Nephron progenitor cell (in vitro differentiated cells): ENCODE measurements at regions not wholly inside any gene's neighbourhood (a gene's known extent, or its start where the extent isn't known, plus 50 kb on each side); places are given as distances from the start of the nearest gene placed in this dataset.
A peak's percentile ranks its signal among the peaks of the same experiment; 100 is the strongest.

Experiments
- DNase-seq: peaks from one replicate; pipeline ENCODE4 v3.0.0; 2021
- H3K27ac Mint-ChIP-seq: 2 replicates; pipeline ENCODE4 v1.8.0; 2021; ENCODE audit warnings: mild to moderate bottlenecking, moderate library complexity, mixed read lengths
- H3K27me3 Mint-ChIP-seq: 2 replicates; pipeline ENCODE4 v1.8.0; 2021; ENCODE audit warnings: mild to moderate bottlenecking, low read depth, mixed read lengths; ENCODE audit not compliant: poor library complexity
- H3K36me3 Mint-ChIP-seq: 2 replicates; pipeline ENCODE4 v1.8.0; 2021; ENCODE audit warnings: low read depth, mixed read lengths
- H3K4me1 Mint-ChIP-seq: 2 replicates; pipeline ENCODE4 v1.8.0; 2021; ENCODE audit warnings: mixed read lengths
- H3K4me3 Mint-ChIP-seq: 2 replicates; pipeline ENCODE4 v1.8.0; 2021; ENCODE audit warnings: mild to moderate bottlenecking, moderate library complexity, mixed read lengths
- H3K9me3 Mint-ChIP-seq: 2 replicates; pipeline ENCODE4 v1.8.0; 2021; ENCODE audit warnings: mild to moderate bottlenecking, moderate library complexity, mixed read lengths
- CTCF ChIP-seq: fragments of 200-600 bp; sonication (generic); IDR thresholded peaks from 2 replicates; pipeline ENCODE4 v1.5.0; 2021; ENCODE audit warnings: antibody characterized with exemption

- no peaks in the 10 kb centered on the region for H3K4me1 Mint-ChIP-seq
- no peak overlapping the region for H3K4me3 Mint-ChIP-seq
- no peaks in the 10 kb centered on the region for H3K36me3 Mint-ChIP-seq
- H3K9me3 Mint-ChIP-seq: peaks cover 12% of the 10 kb centered on the region
- no peak for TF ChIP-seq CTCF
- H3K27me3 Mint-ChIP-seq: no peaks in the 10 kb centered on the region
- no peak for DNase-seq
- H3K27ac Mint-ChIP-seq: no peak overlapping the region
Observed at GRCh38 chr2:21489080-21489479, 365.3 kb downstream of the TDRD15 start.

- TF ChIP-seq CTCF: no peak
- no peak for DNase-seq
- Mint-ChIP-seq H3K4me3 (no peak overlapping the region), H3K36me3 (no peaks in the 10 kb centered on the region), H3K4me1 (no peaks in the 10 kb centered on the region), H3K9me3 (no peaks in the 10 kb centered on the region), H3K27ac (no peak overlapping the region), H3K27me3 (peaks cover 2% of the 10 kb centered on the region)
Observed at GRCh38 chr2:21498016-21498415, 374.2 kb downstream of the TDRD15 start.

GRCh38 chr2:21500401-21500945 is 376.7 kb downstream of the TDRD15 start:
- DNase-seq: no peak
- no peak overlapping the region for H3K4me3 Mint-ChIP-seq
- H3K4me1 Mint-ChIP-seq: peaks cover 8% of the 10 kb centered on the region
- no peaks in the 10 kb centered on the region for H3K36me3 Mint-ChIP-seq
- H3K27ac Mint-ChIP-seq: no peak overlapping the region
- no peak for TF ChIP-seq CTCF
- H3K9me3 Mint-ChIP-seq: no peaks in the 10 kb centered on the region
- H3K27me3 Mint-ChIP-seq: peaks cover 2% of the 10 kb centered on the region

- peak; percentile 1 for DNase-seq
- peaks cover 2% of the 10 kb centered on the region for H3K27me3 Mint-ChIP-seq
- peaks cover 8% of the 10 kb centered on the region for H3K4me1 Mint-ChIP-seq
- peak overlapping the region; percentile 86 for H3K27ac Mint-ChIP-seq
- no peak for TF ChIP-seq CTCF
- no peaks in the 10 kb centered on the region for H3K36me3 Mint-ChIP-seq
- H3K9me3 Mint-ChIP-seq: peaks cover 3% of the 10 kb centered on the region
- no peak overlapping the region for H3K4me3 Mint-ChIP-seq
Observed at GRCh38 chr2:21501376-21502027, 377.7 kb downstream of the TDRD15 start.

GRCh38 chr2:21515903-21516302 is 392.1 kb downstream of the TDRD15 start:
- no peak for TF ChIP-seq CTCF
- Mint-ChIP-seq H3K4me3 (no peak overlapping the region), H3K4me1 (no peaks in the 10 kb centered on the region), H3K9me3 (no peaks in the 10 kb centered on the region), H3K27me3 (peaks cover 3% of the 10 kb centered on the region), H3K27ac (no peak overlapping the region), H3K36me3 (no peaks in the 10 kb centered on the region)
- DNase-seq: no peak

- no peak for DNase-seq
- TF ChIP-seq CTCF: no peak
- Mint-ChIP-seq H3K4me1 (no peaks in the 10 kb centered on the region), H3K27ac (no peak overlapping the region), H3K4me3 (no peak overlapping the region), H3K36me3 (no peaks in the 10 kb centered on the region), H3K27me3 (peaks cover 4% of the 10 kb centered on the region), H3K9me3 (peaks cover 12% of the 10 kb centered on the region)
Observed at GRCh38 chr2:21519412-21519811, 395.6 kb downstream of the TDRD15 start.
